ENCODE measurements at regions not wholly inside any gene's neighbourhood (a gene's known extent, or its start where the extent isn't known, plus 50 kb on each side); places are given as distances from the start of the nearest gene placed in this dataset.

DNA sequence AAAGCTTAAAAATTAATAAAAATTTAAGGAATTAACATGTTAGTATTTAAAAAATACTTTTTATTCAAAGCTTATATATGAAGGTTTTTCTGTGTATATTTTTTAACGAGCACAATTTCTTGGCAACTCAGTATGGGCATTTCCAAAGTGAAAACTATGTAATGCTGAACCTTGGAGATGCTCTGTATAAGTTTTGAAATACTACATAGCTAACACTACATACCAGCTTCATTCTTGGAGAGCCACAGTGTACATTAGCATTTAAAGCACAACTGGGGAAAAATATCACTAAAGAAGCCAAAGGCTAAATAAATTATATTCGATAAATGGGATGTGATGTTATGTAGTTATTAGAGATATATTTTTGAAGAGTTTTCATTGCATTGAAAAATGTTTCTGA, 446.5 kb downstream of the CCDC85A start:
- TF ChIP-seq POLR2A (IDR thresholded peaks at IDR 0.05) = no peak
- TF ChIP-seq, protein P1, sequence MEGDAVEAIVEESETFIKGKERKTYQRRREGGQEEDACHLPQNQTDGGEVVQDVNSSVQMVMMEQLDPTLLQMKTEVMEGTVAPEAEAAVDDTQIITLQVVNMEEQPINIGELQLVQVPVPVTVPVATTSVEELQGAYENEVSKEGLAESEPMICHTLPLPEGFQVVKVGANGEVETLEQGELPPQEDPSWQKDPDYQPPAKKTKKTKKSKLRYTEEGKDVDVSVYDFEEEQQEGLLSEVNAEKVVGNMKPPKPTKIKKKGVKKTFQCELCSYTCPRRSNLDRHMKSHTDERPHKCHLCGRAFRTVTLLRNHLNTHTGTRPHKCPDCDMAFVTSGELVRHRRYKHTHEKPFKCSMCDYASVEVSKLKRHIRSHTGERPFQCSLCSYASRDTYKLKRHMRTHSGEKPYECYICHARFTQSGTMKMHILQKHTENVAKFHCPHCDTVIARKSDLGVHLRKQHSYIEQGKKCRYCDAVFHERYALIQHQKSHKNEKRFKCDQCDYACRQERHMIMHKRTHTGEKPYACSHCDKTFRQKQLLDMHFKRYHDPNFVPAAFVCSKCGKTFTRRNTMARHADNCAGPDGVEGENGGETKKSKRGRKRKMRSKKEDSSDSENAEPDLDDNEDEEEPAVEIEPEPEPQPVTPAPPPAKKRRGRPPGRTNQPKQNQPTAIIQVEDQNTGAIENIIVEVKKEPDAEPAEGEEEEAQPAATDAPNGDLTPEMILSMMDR (IDR thresholded peaks at IDR 0.05) = no peak
